T-helper 17 cell (primary cell): ENCODE measurements at regions not wholly inside any gene's neighbourhood (a gene's known extent, or its start where the extent isn't known, plus 50 kb on each side); places are given as distances from the start of the nearest gene placed in this dataset.
"Not testable (repeated sequence)": the region's sequence is repeated elsewhere in the genome, so short reads cannot be mapped to it uniquely, and the experiment has no call there.

Experiments
- ATAC-seq: fragments of 150-1000 bp; cut with Tn5 transposase; 2 replicates; pipeline ENCODE4 v1.10.0; 2021; ENCODE audit warnings: mild to moderate bottlenecking, moderate library complexity
- DNase-seq, 3 donors: peaks; one replicate each; pipeline versions ENCODE4 v3.0.0 to v3.0.0-alpha.2; 2020 to 2021
- H3K9me3 ChIP-seq: one replicate; pipeline ENCODE4 v1.7.0; 2013; ENCODE audit warnings: low read length, mild to moderate bottlenecking; ENCODE audit not compliant: control insufficient read depth, poor library complexity, severe bottlenecking
- H3K27ac Mint-ChIP-seq: one replicate; pipeline ENCODE4 v1.8.0; 2022; ENCODE audit warnings: mild to moderate bottlenecking, moderate library complexity, mixed read lengths
- H3K27me3 Mint-ChIP-seq: one replicate; pipeline ENCODE4 v1.8.0; 2022; ENCODE audit warnings: mixed read lengths
- H3K36me3 Mint-ChIP-seq: one replicate; pipeline ENCODE4 v1.8.0; 2022; ENCODE audit warnings: low read depth, mixed read lengths
- H3K4me1 Mint-ChIP-seq: one replicate; pipeline ENCODE4 v1.8.0; 2022; ENCODE audit warnings: mild to moderate bottlenecking, mixed read lengths
- H3K4me3 Mint-ChIP-seq: one replicate; pipeline ENCODE4 v1.8.0; 2022; ENCODE audit warnings: mild to moderate bottlenecking, moderate library complexity, mixed read lengths

GRCh38 chr2:87677421-87677923, 70.4 kb upstream of the PLGLB2 start:
- not testable (repeated sequence) for ATAC-seq, H3K9me3 ChIP-seq, H3K27me3 Mint-ChIP-seq, DNase-seq, H3K4me1 Mint-ChIP-seq, H3K4me3 Mint-ChIP-seq, H3K27ac Mint-ChIP-seq, H3K36me3 Mint-ChIP-seq

- not testable (repeated sequence) for DNase-seq, H3K27ac Mint-ChIP-seq, H3K27me3 Mint-ChIP-seq, H3K36me3 Mint-ChIP-seq, H3K9me3 ChIP-seq, H3K4me1 Mint-ChIP-seq, ATAC-seq, H3K4me3 Mint-ChIP-seq
Observed at GRCh38 chr2:87678742-87679173, 69.1 kb upstream of the PLGLB2 start.

GRCh38 chr2:87679950-87680349, 67.9 kb upstream of the PLGLB2 start:
- not testable (repeated sequence) for H3K4me1 Mint-ChIP-seq, H3K4me3 Mint-ChIP-seq, ATAC-seq, H3K27me3 Mint-ChIP-seq, H3K9me3 ChIP-seq, DNase-seq, H3K27ac Mint-ChIP-seq, H3K36me3 Mint-ChIP-seq

- DNase-seq, ATAC-seq, H3K4me3 Mint-ChIP-seq, H3K9me3 ChIP-seq, H3K27me3 Mint-ChIP-seq, H3K36me3 Mint-ChIP-seq, H3K27ac Mint-ChIP-seq, H3K4me1 Mint-ChIP-seq: not testable (repeated sequence)
Observed at GRCh38 chr2:87680691-87681090, 67.2 kb upstream of the PLGLB2 start.

- H3K27ac Mint-ChIP-seq, H3K36me3 Mint-ChIP-seq, H3K9me3 ChIP-seq, H3K27me3 Mint-ChIP-seq, DNase-seq, ATAC-seq, H3K4me1 Mint-ChIP-seq, H3K4me3 Mint-ChIP-seq: not testable (repeated sequence)
Observed at GRCh38 chr2:87683451-87683850, 64.4 kb upstream of the PLGLB2 start.

- H3K4me3 Mint-ChIP-seq, DNase-seq, H3K27me3 Mint-ChIP-seq, ATAC-seq, H3K9me3 ChIP-seq, H3K4me1 Mint-ChIP-seq, H3K27ac Mint-ChIP-seq, H3K36me3 Mint-ChIP-seq: not testable (repeated sequence)
Observed at GRCh38 chr2:87683961-87684360, 63.9 kb upstream of the PLGLB2 start.

- H3K27me3 Mint-ChIP-seq, H3K4me1 Mint-ChIP-seq, H3K36me3 Mint-ChIP-seq, DNase-seq, ATAC-seq, H3K4me3 Mint-ChIP-seq, H3K9me3 ChIP-seq, H3K27ac Mint-ChIP-seq: not testable (repeated sequence)
Observed at GRCh38 chr2:87685558-87685957, 62.3 kb upstream of the PLGLB2 start.

GRCh38 chr2:87686873-87687549, 60.9 kb upstream of the PLGLB2 start:
- H3K36me3 Mint-ChIP-seq, H3K27me3 Mint-ChIP-seq, DNase-seq, ATAC-seq, H3K4me3 Mint-ChIP-seq, H3K4me1 Mint-ChIP-seq, H3K27ac Mint-ChIP-seq, H3K9me3 ChIP-seq: not testable (repeated sequence)

- H3K27ac Mint-ChIP-seq, H3K9me3 ChIP-seq, H3K36me3 Mint-ChIP-seq, H3K4me3 Mint-ChIP-seq, H3K4me1 Mint-ChIP-seq, H3K27me3 Mint-ChIP-seq, DNase-seq, ATAC-seq: not testable (repeated sequence)
Observed at GRCh38 chr2:87687550-87688270, 60.2 kb upstream of the PLGLB2 start.

- DNase-seq, H3K36me3 Mint-ChIP-seq, H3K4me3 Mint-ChIP-seq, H3K4me1 Mint-ChIP-seq, H3K27me3 Mint-ChIP-seq, H3K9me3 ChIP-seq, H3K27ac Mint-ChIP-seq, ATAC-seq: not testable (repeated sequence)
Observed at GRCh38 chr2:87691899-87692592, 55.8 kb upstream of the PLGLB2 start.

GRCh38 chr2:87692914-87693313, 55.0 kb upstream of the PLGLB2 start:
- H3K36me3 Mint-ChIP-seq, H3K4me1 Mint-ChIP-seq: not testable (repeated sequence)

GRCh38 chr2:87693882-87694281, 54.0 kb upstream of the PLGLB2 start:
- H3K4me1 Mint-ChIP-seq = not testable (repeated sequence)

More at GRCh38 chr2:87692914-87693313, 55.0 kb upstream of the PLGLB2 start:
- not testable (repeated sequence) for H3K9me3 ChIP-seq, DNase-seq, H3K27ac Mint-ChIP-seq, H3K4me3 Mint-ChIP-seq, H3K27me3 Mint-ChIP-seq, ATAC-seq

GRCh38 chr2:87695596-87696323, 52.1 kb upstream of the PLGLB2 start:
- not testable (repeated sequence) for H3K27ac Mint-ChIP-seq, DNase-seq, H3K4me3 Mint-ChIP-seq, ATAC-seq, H3K4me1 Mint-ChIP-seq, H3K36me3 Mint-ChIP-seq, H3K27me3 Mint-ChIP-seq, H3K9me3 ChIP-seq

More at GRCh38 chr2:87693882-87694281, 54.0 kb upstream of the PLGLB2 start:
- not testable (repeated sequence) for H3K27ac Mint-ChIP-seq, H3K9me3 ChIP-seq, ATAC-seq, DNase-seq, H3K27me3 Mint-ChIP-seq, H3K36me3 Mint-ChIP-seq, H3K4me3 Mint-ChIP-seq
